ENCODE measurements at regions not wholly inside any gene's neighbourhood (a gene's known extent, or its start where the extent isn't known, plus 50 kb on each side); places are given as distances from the start of the nearest gene placed in this dataset.
A peak's percentile ranks its signal among the peaks of the same experiment; 100 is the strongest.

- no peak for DNase-seq
- H3K27ac ChIP-seq = no peak overlapping the region
- 56 to 67% methylated on average over 6 of the region's 6 CpGs for WGBS, 2 donors
- no peaks in the 10 kb centered on the region for H3K27me3 ChIP-seq
- H3K36me3 ChIP-seq = no peaks in the 10 kb centered on the region
- no peak overlapping the region for H3K4me3 ChIP-seq
- H3K4me1 ChIP-seq = peaks cover 0 to 15% (median 5%) of the 10 kb centered on the region in 4 donors
- intact Hi-C loops (cut with DNase I) = no loop called here
- TF ChIP-seq, protein P1, sequence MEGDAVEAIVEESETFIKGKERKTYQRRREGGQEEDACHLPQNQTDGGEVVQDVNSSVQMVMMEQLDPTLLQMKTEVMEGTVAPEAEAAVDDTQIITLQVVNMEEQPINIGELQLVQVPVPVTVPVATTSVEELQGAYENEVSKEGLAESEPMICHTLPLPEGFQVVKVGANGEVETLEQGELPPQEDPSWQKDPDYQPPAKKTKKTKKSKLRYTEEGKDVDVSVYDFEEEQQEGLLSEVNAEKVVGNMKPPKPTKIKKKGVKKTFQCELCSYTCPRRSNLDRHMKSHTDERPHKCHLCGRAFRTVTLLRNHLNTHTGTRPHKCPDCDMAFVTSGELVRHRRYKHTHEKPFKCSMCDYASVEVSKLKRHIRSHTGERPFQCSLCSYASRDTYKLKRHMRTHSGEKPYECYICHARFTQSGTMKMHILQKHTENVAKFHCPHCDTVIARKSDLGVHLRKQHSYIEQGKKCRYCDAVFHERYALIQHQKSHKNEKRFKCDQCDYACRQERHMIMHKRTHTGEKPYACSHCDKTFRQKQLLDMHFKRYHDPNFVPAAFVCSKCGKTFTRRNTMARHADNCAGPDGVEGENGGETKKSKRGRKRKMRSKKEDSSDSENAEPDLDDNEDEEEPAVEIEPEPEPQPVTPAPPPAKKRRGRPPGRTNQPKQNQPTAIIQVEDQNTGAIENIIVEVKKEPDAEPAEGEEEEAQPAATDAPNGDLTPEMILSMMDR (IDR thresholded peaks at IDR 0.05) = no peak
- TF ChIP-seq POLR2AphosphoS5 (IDR thresholded peaks at IDR 0.05) (no peak), EP300 (IDR thresholded peaks at IDR 0.05) (no peak), POLR2A (IDR thresholded peaks at IDR 0.05) (no peak)
- H3K9me3 ChIP-seq = no peaks in the 10 kb centered on the region
Measured at GRCh38 chr4:140809676-140810075, 53.5 kb upstream of the TBC1D9 start.

DNA sequence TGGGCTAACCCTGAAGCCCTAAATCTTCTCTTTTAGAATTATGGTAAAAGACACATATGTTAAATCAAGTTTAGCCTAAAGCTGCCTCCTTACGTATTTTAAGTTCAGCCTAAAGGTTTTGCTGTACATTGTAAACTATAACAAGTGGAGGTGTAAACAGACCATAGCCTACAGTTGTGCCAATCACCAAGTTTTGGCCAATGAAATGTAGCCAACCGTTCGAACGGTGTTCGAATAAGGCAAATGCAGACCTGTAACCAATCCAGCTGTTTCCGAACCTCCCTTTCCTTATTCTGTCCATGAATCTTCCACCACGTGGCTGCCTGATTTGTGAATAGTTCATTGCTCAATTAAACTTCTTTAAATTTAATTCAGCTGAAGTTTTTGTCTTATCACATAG, 52.1 kb upstream of the TBC1D9 start:
- Histone ChIP-seq H3K27ac (peak overlapping the region in 2 of 4 donors; percentile 14 to 25), H3K9me3 (no peaks in the 10 kb centered on the region), H3K27me3 (no peaks in the 10 kb centered on the region), H3K4me1 (peaks cover 0 to 15% (median 5%) of the 10 kb centered on the region in 4 donors), H3K4me3 (no peak overlapping the region), H3K36me3 (no peaks in the 10 kb centered on the region)
- no peak for TF ChIP-seq POLR2A (IDR thresholded peaks at IDR 0.05)
- TF ChIP-seq, protein P1 (IDR thresholded peaks at IDR 0.05) = no peak
- TF ChIP-seq POLR2AphosphoS5 (IDR thresholded peaks at IDR 0.05) = no peak
- no peak for TF ChIP-seq EP300 (IDR thresholded peaks at IDR 0.05)
- intact Hi-C loops (cut with DNase I) = no loop called here
- DNase-seq = no peak
- WGBS, 2 donors = 65 to 72% methylated on average over 7 of the region's 7 CpGs

DNA sequence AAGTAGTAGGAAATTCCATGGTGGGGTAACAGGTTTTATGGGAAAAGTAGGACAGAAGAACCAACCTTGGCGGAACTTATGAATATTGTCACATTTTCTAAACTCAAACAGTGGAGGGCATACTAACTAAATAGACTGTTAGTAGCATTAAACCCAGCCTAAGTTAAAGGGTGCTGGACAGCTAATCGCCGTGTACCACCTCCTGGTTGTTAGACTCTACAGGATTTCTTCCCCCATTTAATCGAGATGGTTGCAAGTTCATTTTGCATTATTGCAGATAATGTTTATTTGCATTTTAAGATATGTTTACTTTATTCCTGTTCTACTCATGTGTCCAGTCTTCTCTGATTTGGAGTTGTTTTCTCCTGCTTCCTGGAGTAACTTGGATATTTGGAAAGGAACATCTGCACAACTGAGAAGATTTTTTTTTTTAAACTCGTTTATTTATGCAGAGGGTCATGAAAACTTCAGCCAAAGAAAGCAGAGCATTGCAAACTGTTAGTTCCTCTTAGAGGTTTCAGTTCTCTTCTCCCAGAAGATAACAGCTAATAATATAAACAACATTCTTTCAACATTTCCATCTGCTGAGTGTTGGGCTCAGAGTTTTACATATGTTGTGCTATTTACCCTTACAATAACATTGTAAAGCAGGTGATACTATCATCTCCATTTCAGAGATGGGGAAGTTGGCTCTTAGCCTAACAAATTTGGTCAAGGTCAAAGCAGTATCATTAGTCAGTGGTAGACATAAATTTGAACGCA, 51.5 kb upstream of the TBC1D9 start:
- DNase-seq = no peak
- Histone ChIP-seq H3K27me3 (no peaks in the 10 kb centered on the region), H3K4me1 (peaks cover 0 to 15% (median 5%) of the 10 kb centered on the region in 4 donors), H3K36me3 (no peaks in the 10 kb centered on the region), H3K27ac (peak overlapping the region in 2 of 4 donors; percentile 14 to 25), H3K9me3 (no peaks in the 10 kb centered on the region), H3K4me3 (no peak overlapping the region)
- intact Hi-C loops (cut with DNase I) = no loop called here
- no peak for TF ChIP-seq POLR2AphosphoS5 (IDR thresholded peaks at IDR 0.05)
- TF ChIP-seq, protein P1 (IDR thresholded peaks at IDR 0.05) = no peak
- TF ChIP-seq POLR2A (IDR thresholded peaks at IDR 0.05) = no peak
- no peak for TF ChIP-seq EP300 (IDR thresholded peaks at IDR 0.05)
- WGBS, 2 donors = 45 to 47% methylated on average over 6 of the region's 6 CpGs

- H3K9me3 ChIP-seq = no peaks in the 10 kb centered on the region
- no peak overlapping the region for H3K4me3 ChIP-seq
- TF ChIP-seq, protein P1 (IDR thresholded peaks at IDR 0.05) = no peak
- no peak for TF ChIP-seq POLR2AphosphoS5 (IDR thresholded peaks at IDR 0.05)
- no peak for TF ChIP-seq POLR2A (IDR thresholded peaks at IDR 0.05)
- no peak for TF ChIP-seq EP300 (IDR thresholded peaks at IDR 0.05)
- intact Hi-C loops (cut with DNase I) = no loop called here
- 81 to 86% methylated on average over 4 of the region's 4 CpGs for WGBS, 2 donors
- H3K36me3 ChIP-seq = no peaks in the 10 kb centered on the region
- H3K27ac ChIP-seq = no peak overlapping the region
- DNase-seq = no peak
- peaks cover 0 to 15% (median 5%) of the 10 kb centered on the region in 4 donors for H3K4me1 ChIP-seq
- no peaks in the 10 kb centered on the region for H3K27me3 ChIP-seq
Measured at GRCh38 chr4:140806163-140806562, 50.0 kb upstream of the TBC1D9 start.
